IMR-90 (cell line): ENCODE measurements at regions not wholly inside any gene's neighbourhood (a gene's known extent, or its start where the extent isn't known, plus 50 kb on each side); places are given as distances from the start of the nearest gene placed in this dataset.

Source experiments
- ATAC-seq: fragments of 200-7000 bp; cut with Tn5 transposase; 2 replicates; pipeline ENCODE4 v1.9.1; 2020; ENCODE audit warnings: low read depth, mild to moderate bottlenecking, moderate library complexity
- BruUV-seq: library from RNA; stranded (reverse); fragments of 400-500 nt; replicated peaks from 2 replicates; lab custom pipeline; 2021; lab: Mats Ljungman, UMichigan
- CTCF ChIA-PET: fragments of 300-600 bp; formaldehyde crosslinking; extraction: SDS; loops from one replicate; lab custom pipeline; 2021; ENCODE audit warnings: antibody characterized with exemption; lab: Yijun Ruan, JAX
- POLR2A ChIA-PET: fragments of 300-600 bp; sonication (Branson Sonifier 250); formaldehyde crosslinking; loops from one replicate; lab custom pipeline; 2022; ENCODE audit warnings: antibody characterized with exemption; ENCODE audit not compliant: unreplicated experiment; lab: Charles Lee
- DNase-seq: peaks from one replicate; pipeline ENCODE4 v3.0.0; 2013
- H2AFZ ChIP-seq: replicated peaks from 2 replicates; pipeline ENCODE3; 2013; ENCODE audit warnings: low read length, mild to moderate bottlenecking; ENCODE audit not compliant: poor library complexity
- H2AK5ac ChIP-seq: 2 replicates; pipeline ENCODE4 v1.6.1; 2013; ENCODE audit warnings: low read depth, low read length, inconsistent platforms
- H2AK9ac ChIP-seq: replicated peaks from 2 replicates; pipeline ENCODE3; 2013; ENCODE audit warnings: mild to moderate bottlenecking, low read depth, low read length, moderate library complexity; ENCODE audit not compliant: poor library complexity
- H2BK120ac ChIP-seq: 2 replicates; pipeline ENCODE4 v1.6.1; 2013; ENCODE audit warnings: low read depth, low read length, inconsistent platforms
- H2BK15ac ChIP-seq: 3 replicates; pipeline ENCODE4 v1.6.1; 2013; ENCODE audit warnings: low read depth, low read length, inconsistent platforms
- H2BK20ac ChIP-seq: 2 replicates; pipeline ENCODE4 v1.6.1; 2013; ENCODE audit warnings: low read depth, mild to moderate bottlenecking, inconsistent platforms, low read length, moderate library complexity
- H2BK5ac ChIP-seq: 2 replicates; pipeline ENCODE4 v1.6.1; 2013; ENCODE audit warnings: mild to moderate bottlenecking, low read depth, low read length, inconsistent platforms; ENCODE audit not compliant: poor library complexity, severe bottlenecking
- H3K14ac ChIP-seq: replicated peaks from 2 replicates; pipeline ENCODE4 v1.6.1; 2013; ENCODE audit warnings: low read depth, low read length, inconsistent platforms
- H3K18ac ChIP-seq: 2 replicates; pipeline ENCODE4 v1.6.1; 2013; ENCODE audit warnings: low read depth, low read length, control low read depth
- H3K23ac ChIP-seq: 2 replicates; pipeline ENCODE4 v1.6.1; 2013; ENCODE audit warnings: low read depth, low read length, inconsistent platforms
- H3K27ac ChIP-seq: 2 replicates; pipeline ENCODE4 v1.5.1; 2013; ENCODE audit warnings: mild to moderate bottlenecking, control low read depth, low read length; ENCODE audit not compliant: insufficient read depth
- H3K27me3 ChIP-seq: 2 replicates; pipeline ENCODE4 v1.6.1; 2013; ENCODE audit warnings: low read length; ENCODE audit not compliant: control insufficient read depth, insufficient read depth
- H3K36me3 ChIP-seq: 2 replicates; pipeline ENCODE4 v1.6.1; 2013; ENCODE audit warnings: low read length, mixed read lengths; ENCODE audit not compliant: control insufficient read depth, insufficient read depth
- H3K4ac ChIP-seq: 2 replicates; pipeline ENCODE4 v1.6.1; 2013; ENCODE audit warnings: low read depth, low read length, inconsistent platforms
- H3K4me1 ChIP-seq: 2 replicates; pipeline ENCODE4 v1.6.1; 2013; ENCODE audit warnings: low read length, mixed read lengths; ENCODE audit not compliant: control insufficient read depth, insufficient read depth
- H3K4me2 ChIP-seq: 2 replicates; pipeline ENCODE4 v1.6.1; 2013; ENCODE audit warnings: low read depth, mild to moderate bottlenecking, control low read depth, low read length, moderate library complexity
- H3K4me3 ChIP-seq: 2 replicates; pipeline ENCODE4 v1.5.1; 2013; ENCODE audit warnings: low read depth, mild to moderate bottlenecking, control low read depth, low read length, moderate library complexity; ENCODE audit not compliant: insufficient read depth
- H3K56ac ChIP-seq: 2 replicates; pipeline ENCODE4 v1.6.1; 2013; ENCODE audit warnings: low read length, inconsistent platforms; ENCODE audit not compliant: insufficient read depth; ENCODE audit errors: extremely low read depth
- H3K79me1 ChIP-seq, 2 experiments: 2 replicates each; pipeline ENCODE4 v1.6.1; 2013; ENCODE audit warnings: low read length in 2 of 2, inconsistent platforms in 1 of 2, low read depth in 1 of 2
- H3K9ac ChIP-seq: 2 replicates; pipeline ENCODE4 v1.6.1; 2013; ENCODE audit warnings: low read depth, low read length, control low read depth
- H3K9me1 ChIP-seq: 2 replicates; pipeline ENCODE4 v1.6.1; 2013; ENCODE audit warnings: low read length, inconsistent platforms; ENCODE audit not compliant: insufficient read depth
- H3K9me3 ChIP-seq: 2 replicates; pipeline ENCODE4 v1.6.1; 2013; ENCODE audit warnings: low read length; ENCODE audit not compliant: control insufficient read depth, insufficient read depth
- H4K20me1 ChIP-seq: 2 replicates; pipeline ENCODE4 v1.6.1; 2013; ENCODE audit warnings: low read length, inconsistent platforms; ENCODE audit not compliant: insufficient read depth
- H4K5ac ChIP-seq: 2 replicates; pipeline ENCODE4 v1.6.1; 2013; ENCODE audit warnings: mild to moderate bottlenecking, low read depth, low read length, control low read depth
- H4K8ac ChIP-seq, 2 experiments: 2 replicates each; pipeline ENCODE4 v1.6.1; 2013; ENCODE audit warnings: low read depth in 2 of 2, low read length in 2 of 2, control low read depth in 1 of 2, inconsistent platforms in 1 of 2
- H4K91ac ChIP-seq: 2 replicates; pipeline ENCODE4 v1.6.1; 2013; ENCODE audit warnings: low read depth, low read length, inconsistent platforms; ENCODE audit not compliant: insufficient read depth
- BHLHE40 ChIP-seq: fragments of 150-350 bp; IDR thresholded peaks from 2 replicates; pipeline ENCODE4 v1.6.1; 2016; ENCODE audit warnings: mild to moderate bottlenecking, low read depth, low read length
- CEBPB ChIP-seq: IDR thresholded peaks from 2 replicates; pipeline ENCODE4 v1.6.1; 2012; ENCODE audit warnings: low read depth, low read length, improper control_type of control experiment
- MAZ ChIP-seq: IDR thresholded peaks from 2 replicates; pipeline ENCODE4 v1.6.1; 2012; ENCODE audit warnings: low read depth, mild to moderate bottlenecking, low read length, improper control_type of control experiment, moderate library complexity, borderline replicate concordance
- MXI1 ChIP-seq: IDR thresholded peaks from 2 replicates; pipeline ENCODE4 v1.6.1; 2012; ENCODE audit warnings: low read depth, mild to moderate bottlenecking, low read length, moderate library complexity, borderline replicate concordance
- NFE2L2 ChIP-seq: fragments of 150-350 bp; IDR thresholded peaks from 2 replicates; pipeline ENCODE4 v1.6.1; 2016; ENCODE audit warnings: low read depth, mild to moderate bottlenecking, low read length
- RCOR1 ChIP-seq: IDR thresholded peaks from 2 replicates; pipeline ENCODE4 v1.6.1; 2012; ENCODE audit warnings: mild to moderate bottlenecking, low read length, improper control_type of control experiment; ENCODE audit not compliant: insufficient replicate concordance
- SMC3 ChIP-seq: fragments of 150-350 bp; IDR thresholded peaks from 2 replicates; pipeline ENCODE4 v1.6.1; 2016; ENCODE audit warnings: low read depth, mild to moderate bottlenecking, antibody characterized with exemption, low read length, moderate library complexity
- WGBS, 2 experiments: methylation state at CpG; one replicate each; pipeline versions ENCODE4 v1.1.5 to v1.1.7; 2013; ENCODE audit warnings: missing lambda C conversion rate in 2 of 2; ENCODE audit not compliant: insufficient read length in 1 of 2; ENCODE audit errors: extremely low coverage in 2 of 2; 5-methylcytosine and 5-hydroxymethylcytosine counted together
- dilution Hi-C: fragments of 300-500 bp; cut with HindIII; formaldehyde crosslinking; loops from one replicate; pipeline ENCODE4 v1.14.3; 2018; ENCODE audit warnings: low sequenced_read_pairs; ENCODE audit not compliant: unreplicated experiment
- in situ Hi-C: fragments of 300-500 bp; cut with MboI; formaldehyde crosslinking; loops from 3 replicates; pipeline ENCODE4 v1.14.3; 2019; ENCODE audit warnings: low sequenced_read_pairs, inconsistent platforms, mixed read lengths
- intact Hi-C: fragments of 100-400 bp; cut with micrococcal nuclease; formaldehyde crosslinking; loops from 2 replicates; pipeline ENCODE4 v1.10.0; 2022

DNA sequence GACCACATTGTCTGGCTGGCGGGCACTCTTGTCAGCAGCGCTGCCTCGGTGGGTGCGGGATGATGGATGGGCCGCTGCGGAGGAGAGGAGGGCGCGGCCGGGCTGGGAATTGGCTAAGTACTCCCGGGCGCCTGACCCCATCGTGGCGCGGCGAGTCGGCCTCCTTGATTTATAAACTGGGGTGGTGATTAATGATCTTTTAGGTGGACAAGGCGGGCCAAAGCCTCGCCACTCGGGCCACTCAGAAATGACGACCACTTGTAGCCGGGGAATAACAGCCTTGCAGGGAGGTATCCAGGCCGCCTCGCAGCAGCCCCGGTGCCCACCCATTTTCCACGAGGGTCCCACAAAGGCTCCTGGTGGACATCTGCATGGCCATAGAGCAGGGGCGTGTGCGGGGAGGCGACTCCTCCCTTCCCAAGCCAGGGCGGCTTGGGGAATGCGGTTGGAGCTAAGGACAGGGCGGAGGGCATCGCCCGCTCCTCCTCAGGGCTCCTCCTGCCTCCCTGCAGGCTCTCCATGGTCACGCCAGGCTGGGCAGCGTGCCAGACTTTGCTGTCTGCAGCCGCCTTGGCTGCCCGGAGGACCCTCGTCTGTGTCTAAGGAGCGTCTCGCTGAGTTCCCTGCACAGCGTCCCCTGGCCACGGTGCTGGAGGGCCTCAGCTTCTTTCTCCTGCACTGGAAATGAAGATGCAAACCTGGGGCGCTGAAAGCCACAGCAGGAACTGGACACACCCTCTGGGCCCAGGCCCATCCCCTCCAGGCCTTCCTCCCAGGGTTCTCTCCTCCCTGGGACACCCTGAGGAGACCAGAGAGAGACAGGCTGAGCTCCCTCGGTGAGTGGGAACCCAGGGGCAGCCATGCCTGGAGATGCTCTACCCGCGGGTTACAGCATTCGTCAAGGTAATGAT is 287.4 kb upstream of the IRX4 start:
- Histone ChIP-seq H3K36me3 (no peaks in the 10 kb centered on the region), H3K9me3 (peaks cover 40% of the 10 kb centered on the region), H2BK15ac (no peak overlapping the region), H4K20me1 (no peaks in the 10 kb centered on the region), H3K4ac (no peak overlapping the region), H3K9ac (no peak overlapping the region), H2BK120ac (no peak overlapping the region), H3K18ac (no peak overlapping the region), H2AK5ac (no peak overlapping the region), H2AFZ (no peak overlapping the region), H3K4me2 (no peak overlapping the region), H4K5ac (no peak overlapping the region), H3K9me1 (no peaks in the 10 kb centered on the region), H3K23ac (no peak overlapping the region), H3K4me3 (no peak overlapping the region), H3K56ac (no peak overlapping the region), H4K8ac (no peak overlapping the region), H4K91ac (no peak overlapping the region), H2BK20ac (no peak overlapping the region), H2BK5ac (no peak overlapping the region), H2AK9ac (no peak overlapping the region), H3K27ac (no peak overlapping the region), H3K4me1 (no peaks in the 10 kb centered on the region), H3K27me3 (no peaks in the 10 kb centered on the region), H3K14ac (no peak overlapping the region), H3K79me1 (no peaks in the 10 kb centered on the region)
- DNase-seq = no peak
- WGBS, 2 experiments = 24% methylated on average over 9 of the region's 47 CpGs; no CpG with 5 or more reads in 1 of the 2 experiments
- no peak for TF ChIP-seq MAZ
- TF ChIP-seq CEBPB = no peak
- TF ChIP-seq NFE2L2 = no peak
- TF ChIP-seq BHLHE40 = no peak
- TF ChIP-seq SMC3 = no peak
- no peak for TF ChIP-seq MXI1
- TF ChIP-seq RCOR1 = no peak
- intact Hi-C loops (no loop called here), dilution Hi-C loops (no loop called here), in situ Hi-C loops (no loop called here)
- no TSS peak for BruUV-seq
- ATAC-seq = no peak
- POLR2A ChIA-PET = no interaction called here
- CTCF ChIA-PET = no interaction called here
